Osteoblast (primary cell): ENCODE measurements at regions not wholly inside any gene's neighbourhood (a gene's known extent, or its start where the extent isn't known, plus 50 kb on each side); places are given as distances from the start of the nearest gene placed in this dataset.
A peak's percentile ranks its signal among the peaks of the same experiment; 100 is the strongest.

ENCODE experiments used
- DNase-seq: peaks from one replicate; pipeline ENCODE4 v3.0.0; 2011; ENCODE audit warnings: low spot score, mixed read lengths; ENCODE audit not compliant: insufficient read length; ENCODE audit errors: missing footprints
- H2AFZ ChIP-seq: 2 replicates; pipeline ENCODE4 v1.6.0; 2011; ENCODE audit warnings: mild to moderate bottlenecking, low read length
- H3K27ac ChIP-seq: 2 replicates; pipeline ENCODE4 v1.5.1; 2011; ENCODE audit warnings: mild to moderate bottlenecking, low read depth, low read length, moderate library complexity
- H3K27me3 ChIP-seq: 2 replicates; pipeline ENCODE4 v1.6.0; 2012; ENCODE audit warnings: mild to moderate bottlenecking, control low read depth, inconsistent platforms, low read length, moderate library complexity; ENCODE audit not compliant: insufficient read depth
- H3K36me3 ChIP-seq: 2 replicates; pipeline ENCODE4 v1.5.1; 2011; ENCODE audit warnings: mild to moderate bottlenecking, low read length, control low read depth, moderate library complexity; ENCODE audit not compliant: insufficient read depth
- H3K4me1 ChIP-seq: 2 replicates; pipeline ENCODE4 v1.5.1; 2011; ENCODE audit warnings: mild to moderate bottlenecking, low read length, control low read depth, moderate library complexity; ENCODE audit not compliant: insufficient read depth
- H3K4me2 ChIP-seq: 2 replicates; pipeline ENCODE4 v1.6.0; 2011; ENCODE audit warnings: mild to moderate bottlenecking, low read length; ENCODE audit not compliant: insufficient read depth
- H3K4me3 ChIP-seq: fragments of 200-600 bp; sonication (generic); 3 replicates; pipeline ENCODE4 v1.5.1; 2012; ENCODE audit warnings: mild to moderate bottlenecking, low read length, inconsistent platforms; ENCODE audit not compliant: insufficient read depth
- H3K79me2 ChIP-seq: 2 replicates; pipeline ENCODE4 v1.6.0; 2012; ENCODE audit warnings: mild to moderate bottlenecking, low read length, control low read depth, inconsistent platforms; ENCODE audit not compliant: insufficient read depth
- H3K9me3 ChIP-seq: 2 replicates; pipeline ENCODE4 v1.5.1; 2011; ENCODE audit warnings: low read depth, low read length, control low read depth
- H4K20me1 ChIP-seq: 2 replicates; pipeline ENCODE4 v1.6.0; 2012; ENCODE audit warnings: mild to moderate bottlenecking, low read length, control low read depth; ENCODE audit not compliant: insufficient read depth
- TF ChIP-seq, protein P1 (sequence below): IDR thresholded peaks from 2 replicates; pipeline ENCODE4 v1.5.1; 2011; ENCODE audit warnings: mild to moderate bottlenecking, low read depth, low read length, moderate library complexity; ENCODE audit errors: extremely low read depth

DNA sequence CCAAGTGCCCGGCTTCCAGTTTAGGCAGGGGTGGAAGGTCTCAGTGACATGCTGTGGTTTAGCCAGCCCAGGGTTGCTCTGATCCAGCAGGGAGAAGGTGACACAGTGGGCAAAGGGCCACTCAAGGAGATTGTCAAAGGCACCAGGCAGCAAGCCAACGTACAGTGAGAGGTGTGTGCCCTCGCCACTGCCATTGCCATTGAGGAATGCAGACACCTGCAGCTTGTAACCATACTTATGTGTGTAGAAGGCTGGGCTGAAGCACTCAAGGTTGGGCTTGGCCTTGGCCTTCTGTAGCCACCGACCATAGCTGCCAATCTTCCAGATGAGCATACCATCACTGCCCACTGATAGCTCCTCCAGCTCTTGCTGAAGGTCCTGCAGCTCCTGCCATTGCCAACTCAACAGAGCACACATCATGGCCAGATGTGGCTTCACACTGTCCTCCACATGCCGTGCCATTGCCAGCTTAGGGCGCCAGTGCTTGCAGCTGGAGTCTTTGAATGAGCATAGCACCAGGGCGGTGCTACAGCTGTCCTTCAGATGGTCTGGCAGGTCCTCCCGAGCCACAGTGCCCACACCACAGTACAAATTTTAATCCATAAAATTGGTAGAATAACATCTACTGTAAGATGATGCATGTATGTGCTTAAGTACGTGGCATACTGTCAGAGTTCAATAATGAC is 59.7 kb upstream of the HMHB1 start:
- Histone ChIP-seq H4K20me1 (no peaks in the 10 kb centered on the region), H2AFZ (no peak overlapping the region), H3K4me1 (no peaks in the 10 kb centered on the region), H3K36me3 (no peaks in the 10 kb centered on the region), H3K4me3 (no peak overlapping the region), H3K27me3 (no peaks in the 10 kb centered on the region), H3K9me3 (no peaks in the 10 kb centered on the region), H3K79me2 (no peaks in the 10 kb centered on the region), H3K27ac (no peak overlapping the region), H3K4me2 (no peak overlapping the region)
- no peak for DNase-seq
- TF ChIP-seq, protein P1, sequence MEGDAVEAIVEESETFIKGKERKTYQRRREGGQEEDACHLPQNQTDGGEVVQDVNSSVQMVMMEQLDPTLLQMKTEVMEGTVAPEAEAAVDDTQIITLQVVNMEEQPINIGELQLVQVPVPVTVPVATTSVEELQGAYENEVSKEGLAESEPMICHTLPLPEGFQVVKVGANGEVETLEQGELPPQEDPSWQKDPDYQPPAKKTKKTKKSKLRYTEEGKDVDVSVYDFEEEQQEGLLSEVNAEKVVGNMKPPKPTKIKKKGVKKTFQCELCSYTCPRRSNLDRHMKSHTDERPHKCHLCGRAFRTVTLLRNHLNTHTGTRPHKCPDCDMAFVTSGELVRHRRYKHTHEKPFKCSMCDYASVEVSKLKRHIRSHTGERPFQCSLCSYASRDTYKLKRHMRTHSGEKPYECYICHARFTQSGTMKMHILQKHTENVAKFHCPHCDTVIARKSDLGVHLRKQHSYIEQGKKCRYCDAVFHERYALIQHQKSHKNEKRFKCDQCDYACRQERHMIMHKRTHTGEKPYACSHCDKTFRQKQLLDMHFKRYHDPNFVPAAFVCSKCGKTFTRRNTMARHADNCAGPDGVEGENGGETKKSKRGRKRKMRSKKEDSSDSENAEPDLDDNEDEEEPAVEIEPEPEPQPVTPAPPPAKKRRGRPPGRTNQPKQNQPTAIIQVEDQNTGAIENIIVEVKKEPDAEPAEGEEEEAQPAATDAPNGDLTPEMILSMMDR = no peak

DNA sequence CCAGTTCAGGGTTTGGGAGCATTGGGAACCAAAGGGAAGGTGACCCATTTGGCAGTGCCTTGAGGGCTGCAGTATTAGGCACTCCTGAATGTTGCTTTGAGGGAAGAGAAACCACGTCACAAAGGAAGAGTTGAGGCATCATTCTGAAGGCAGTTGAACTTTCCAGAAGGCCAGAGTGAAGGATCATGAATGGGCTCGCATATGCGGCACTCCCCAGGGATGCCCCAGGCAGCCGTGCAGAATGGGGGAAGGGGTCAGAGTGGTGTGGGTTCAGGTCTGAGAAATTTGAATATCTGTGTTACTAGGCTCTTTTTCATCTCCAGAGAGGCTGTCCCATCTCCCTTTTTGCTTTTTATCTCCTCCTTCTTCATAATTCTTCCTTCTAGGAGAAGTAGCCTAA is 60.6 kb upstream of the HMHB1 start:
- Histone ChIP-seq H3K4me1 (no peaks in the 10 kb centered on the region), H3K9me3 (no peaks in the 10 kb centered on the region), H3K36me3 (no peaks in the 10 kb centered on the region), H3K4me2 (no peak overlapping the region), H3K27ac (no peak overlapping the region), H4K20me1 (no peaks in the 10 kb centered on the region), H3K27me3 (no peaks in the 10 kb centered on the region), H3K4me3 (no peak overlapping the region), H3K79me2 (no peaks in the 10 kb centered on the region), H2AFZ (no peak overlapping the region)
- no peak for DNase-seq
- TF ChIP-seq, protein P1 = no peak

DNA sequence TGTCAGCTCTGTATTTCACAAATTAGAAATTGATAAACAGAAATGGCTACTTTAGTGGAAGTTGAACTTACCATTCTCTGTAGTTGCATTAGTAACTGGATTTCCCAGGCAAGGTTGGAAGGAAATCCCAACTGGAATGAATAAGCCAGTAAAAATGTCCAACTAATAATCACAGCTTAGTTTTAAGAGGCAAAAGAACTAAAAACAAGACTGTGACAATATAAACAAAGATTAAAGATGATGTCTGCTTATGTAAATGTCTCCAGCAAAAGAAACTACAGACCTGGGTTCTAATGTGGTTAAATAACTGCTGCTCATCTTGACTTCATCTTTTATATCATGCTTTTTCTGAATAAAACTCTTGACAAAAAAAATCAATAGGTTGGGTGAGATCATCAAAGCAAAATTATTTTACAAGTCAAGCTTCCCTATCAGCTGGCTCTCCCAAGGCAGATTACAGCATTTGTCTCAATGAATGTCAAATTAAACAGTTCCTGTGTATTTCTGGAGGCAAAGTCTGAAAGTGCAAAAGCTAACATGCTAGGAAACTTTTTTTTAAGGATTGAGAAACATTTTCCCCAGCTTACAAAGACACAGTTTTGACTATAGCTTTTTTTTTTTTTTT is 62.3 kb upstream of the HMHB1 start:
- DNase-seq = peak; percentile 14
- H3K4me1 ChIP-seq = no peaks in the 10 kb centered on the region
- no peaks in the 10 kb centered on the region for H4K20me1 ChIP-seq
- H2AFZ ChIP-seq = no peak overlapping the region
- no peak overlapping the region for H3K4me2 ChIP-seq
- TF ChIP-seq, protein P1 = no peak
- no peak overlapping the region for H3K27ac ChIP-seq
- H3K4me3 ChIP-seq = no peak overlapping the region
- H3K36me3 ChIP-seq = no peaks in the 10 kb centered on the region
- H3K79me2 ChIP-seq = no peaks in the 10 kb centered on the region
- no peaks in the 10 kb centered on the region for H3K9me3 ChIP-seq
- no peaks in the 10 kb centered on the region for H3K27me3 ChIP-seq

DNA sequence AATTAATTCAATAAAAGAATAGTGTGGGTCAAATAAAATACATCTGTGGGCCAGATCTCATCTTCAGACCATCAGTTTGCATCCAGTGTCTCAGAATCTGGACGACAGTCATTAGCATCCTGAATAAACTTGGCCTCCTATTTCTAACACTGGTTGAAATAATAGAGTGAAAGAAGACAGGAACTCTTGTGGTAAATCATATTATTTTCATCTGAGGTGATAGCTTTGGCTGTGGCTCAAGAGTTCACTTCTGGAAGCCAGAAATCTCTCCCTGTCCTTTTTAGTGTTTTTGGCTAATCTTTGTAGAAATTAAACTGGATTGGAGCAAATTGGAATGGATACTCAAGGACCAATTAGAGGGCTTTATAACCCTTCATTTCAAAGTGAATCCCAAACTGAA is 63.4 kb upstream of the HMHB1 start:
- Histone ChIP-seq H4K20me1 (no peaks in the 10 kb centered on the region), H3K27ac (no peak overlapping the region), H3K4me1 (no peaks in the 10 kb centered on the region), H3K36me3 (no peaks in the 10 kb centered on the region), H2AFZ (no peak overlapping the region), H3K4me3 (no peak overlapping the region), H3K79me2 (no peaks in the 10 kb centered on the region), H3K4me2 (no peak overlapping the region), H3K9me3 (no peaks in the 10 kb centered on the region), H3K27me3 (no peaks in the 10 kb centered on the region)
- TF ChIP-seq, protein P1 = no peak
- DNase-seq = peak; percentile 25
